H1 (cell line): ENCODE measurements at regions not wholly inside any gene's neighbourhood (a gene's known extent, or its start where the extent isn't known, plus 50 kb on each side); places are given as distances from the start of the nearest gene placed in this dataset.

ENCODE experiments used
- TF ChIP-seq, protein P1 (sequence below): fragments of 300-600 bp; sonication (generic); IDR thresholded peaks from 2 replicates; pipeline ENCODE4 v1.7.1; 2012; ENCODE audit warnings: low read length, moderate library complexity, mild to moderate bottlenecking, inconsistent platforms; ENCODE audit not compliant: insufficient replicate concordance

DNA sequence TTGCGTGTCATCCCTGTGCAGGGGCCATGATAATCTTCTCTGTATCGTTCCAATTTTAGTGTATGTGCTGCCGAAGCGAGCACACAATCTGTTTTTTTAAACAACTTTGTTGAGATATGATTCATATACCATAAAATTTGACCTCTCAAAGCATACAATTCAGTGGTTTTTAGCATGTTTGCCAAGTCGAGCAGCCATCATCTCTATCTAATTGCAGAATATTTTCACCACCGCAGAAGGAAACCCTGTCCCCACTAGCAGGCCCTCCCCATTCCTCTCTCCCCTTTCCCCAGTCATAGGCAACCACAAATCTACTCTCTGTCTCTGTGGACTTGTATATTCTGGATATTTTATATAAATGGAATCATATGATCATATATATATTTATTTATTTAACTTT, 78.7 kb upstream of the TINAGL1 start (continued):
- TF ChIP-seq, protein P1, sequence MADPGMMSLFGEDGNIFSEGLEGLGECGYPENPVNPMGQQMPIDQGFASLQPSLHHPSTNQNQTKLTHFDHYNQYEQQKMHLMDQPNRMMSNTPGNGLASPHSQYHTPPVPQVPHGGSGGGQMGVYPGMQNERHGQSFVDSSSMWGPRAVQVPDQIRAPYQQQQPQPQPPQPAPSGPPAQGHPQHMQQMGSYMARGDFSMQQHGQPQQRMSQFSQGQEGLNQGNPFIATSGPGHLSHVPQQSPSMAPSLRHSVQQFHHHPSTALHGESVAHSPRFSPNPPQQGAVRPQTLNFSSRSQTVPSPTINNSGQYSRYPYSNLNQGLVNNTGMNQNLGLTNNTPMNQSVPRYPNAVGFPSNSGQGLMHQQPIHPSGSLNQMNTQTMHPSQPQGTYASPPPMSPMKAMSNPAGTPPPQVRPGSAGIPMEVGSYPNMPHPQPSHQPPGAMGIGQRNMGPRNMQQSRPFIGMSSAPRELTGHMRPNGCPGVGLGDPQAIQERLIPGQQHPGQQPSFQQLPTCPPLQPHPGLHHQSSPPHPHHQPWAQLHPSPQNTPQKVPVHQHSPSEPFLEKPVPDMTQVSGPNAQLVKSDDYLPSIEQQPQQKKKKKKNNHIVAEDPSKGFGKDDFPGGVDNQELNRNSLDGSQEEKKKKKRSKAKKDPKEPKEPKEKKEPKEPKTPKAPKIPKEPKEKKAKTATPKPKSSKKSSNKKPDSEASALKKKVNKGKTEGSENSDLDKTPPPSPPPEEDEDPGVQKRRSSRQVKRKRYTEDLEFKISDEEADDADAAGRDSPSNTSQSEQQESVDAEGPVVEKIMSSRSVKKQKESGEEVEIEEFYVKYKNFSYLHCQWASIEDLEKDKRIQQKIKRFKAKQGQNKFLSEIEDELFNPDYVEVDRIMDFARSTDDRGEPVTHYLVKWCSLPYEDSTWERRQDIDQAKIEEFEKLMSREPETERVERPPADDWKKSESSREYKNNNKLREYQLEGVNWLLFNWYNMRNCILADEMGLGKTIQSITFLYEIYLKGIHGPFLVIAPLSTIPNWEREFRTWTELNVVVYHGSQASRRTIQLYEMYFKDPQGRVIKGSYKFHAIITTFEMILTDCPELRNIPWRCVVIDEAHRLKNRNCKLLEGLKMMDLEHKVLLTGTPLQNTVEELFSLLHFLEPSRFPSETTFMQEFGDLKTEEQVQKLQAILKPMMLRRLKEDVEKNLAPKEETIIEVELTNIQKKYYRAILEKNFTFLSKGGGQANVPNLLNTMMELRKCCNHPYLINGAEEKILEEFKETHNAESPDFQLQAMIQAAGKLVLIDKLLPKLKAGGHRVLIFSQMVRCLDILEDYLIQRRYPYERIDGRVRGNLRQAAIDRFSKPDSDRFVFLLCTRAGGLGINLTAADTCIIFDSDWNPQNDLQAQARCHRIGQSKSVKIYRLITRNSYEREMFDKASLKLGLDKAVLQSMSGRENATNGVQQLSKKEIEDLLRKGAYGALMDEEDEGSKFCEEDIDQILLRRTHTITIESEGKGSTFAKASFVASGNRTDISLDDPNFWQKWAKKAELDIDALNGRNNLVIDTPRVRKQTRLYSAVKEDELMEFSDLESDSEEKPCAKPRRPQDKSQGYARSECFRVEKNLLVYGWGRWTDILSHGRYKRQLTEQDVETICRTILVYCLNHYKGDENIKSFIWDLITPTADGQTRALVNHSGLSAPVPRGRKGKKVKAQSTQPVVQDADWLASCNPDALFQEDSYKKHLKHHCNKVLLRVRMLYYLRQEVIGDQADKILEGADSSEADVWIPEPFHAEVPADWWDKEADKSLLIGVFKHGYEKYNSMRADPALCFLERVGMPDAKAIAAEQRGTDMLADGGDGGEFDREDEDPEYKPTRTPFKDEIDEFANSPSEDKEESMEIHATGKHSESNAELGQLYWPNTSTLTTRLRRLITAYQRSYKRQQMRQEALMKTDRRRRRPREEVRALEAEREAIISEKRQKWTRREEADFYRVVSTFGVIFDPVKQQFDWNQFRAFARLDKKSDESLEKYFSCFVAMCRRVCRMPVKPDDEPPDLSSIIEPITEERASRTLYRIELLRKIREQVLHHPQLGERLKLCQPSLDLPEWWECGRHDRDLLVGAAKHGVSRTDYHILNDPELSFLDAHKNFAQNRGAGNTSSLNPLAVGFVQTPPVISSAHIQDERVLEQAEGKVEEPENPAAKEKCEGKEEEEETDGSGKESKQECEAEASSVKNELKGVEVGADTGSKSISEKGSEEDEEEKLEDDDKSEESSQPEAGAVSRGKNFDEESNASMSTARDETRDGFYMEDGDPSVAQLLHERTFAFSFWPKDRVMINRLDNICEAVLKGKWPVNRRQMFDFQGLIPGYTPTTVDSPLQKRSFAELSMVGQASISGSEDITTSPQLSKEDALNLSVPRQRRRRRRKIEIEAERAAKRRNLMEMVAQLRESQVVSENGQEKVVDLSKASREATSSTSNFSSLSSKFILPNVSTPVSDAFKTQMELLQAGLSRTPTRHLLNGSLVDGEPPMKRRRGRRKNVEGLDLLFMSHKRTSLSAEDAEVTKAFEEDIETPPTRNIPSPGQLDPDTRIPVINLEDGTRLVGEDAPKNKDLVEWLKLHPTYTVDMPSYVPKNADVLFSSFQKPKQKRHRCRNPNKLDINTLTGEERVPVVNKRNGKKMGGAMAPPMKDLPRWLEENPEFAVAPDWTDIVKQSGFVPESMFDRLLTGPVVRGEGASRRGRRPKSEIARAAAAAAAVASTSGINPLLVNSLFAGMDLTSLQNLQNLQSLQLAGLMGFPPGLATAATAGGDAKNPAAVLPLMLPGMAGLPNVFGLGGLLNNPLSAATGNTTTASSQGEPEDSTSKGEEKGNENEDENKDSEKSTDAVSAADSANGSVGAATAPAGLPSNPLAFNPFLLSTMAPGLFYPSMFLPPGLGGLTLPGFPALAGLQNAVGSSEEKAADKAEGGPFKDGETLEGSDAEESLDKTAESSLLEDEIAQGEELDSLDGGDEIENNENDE: no peak
- TF ChIP-seq, all 59 proteins: peak for 0
